A549 (cell line): ENCODE measurements at regions not wholly inside any gene's neighbourhood (a gene's known extent, or its start where the extent isn't known, plus 50 kb on each side); places are given as distances from the start of the nearest gene placed in this dataset.

Experiments
- ATAC-seq, 2 experiments: fragments of 200-7000 bp in 1 of 2; fragments of >200 bp in 1 of 2; cut with Nextera tagmentation in 1 of 2; cut with Tn5 transposase in 1 of 2; 3 replicates each; pipeline versions ENCODE4 v1.8.0 to v1.9.1; 2018 to 2020; ENCODE audit warnings: mild to moderate bottlenecking in 1 of 2, moderate library complexity in 1 of 2
- CTCF ChIA-PET: fragments of 300-600 bp; sonication (Branson Sonifier 250); formaldehyde crosslinking; extraction: SDS; loops from one replicate; lab custom pipeline; 2021; ENCODE audit warnings: antibody characterized with exemption, inconsistent platforms; lab: Yijun Ruan, JAX
- POLR2A ChIA-PET: fragments of 350-600 bp; formaldehyde crosslinking; extraction: SDS; loops from one replicate; lab custom pipeline; 2021; ENCODE audit warnings: antibody characterized with exemption, inconsistent platforms; lab: Yijun Ruan, JAX
- DNase-seq, 2 experiments: peaks; one replicate each; pipeline versions ENCODE4 v3.0.0 to v3.0.0-alpha.2; 2011 to 2016; ENCODE audit warnings: low read depth in 1 of 2, low spot score in 1 of 2
- FAIRE-seq: peaks from 2 replicates; lab custom pipeline; 2011; peaks lifted over from hg19 to GRCh38; lab: Jason Lieb, UNC
- H3K27ac ChIP-seq, 2 experiments: fragments of >200 bp; sonication (Bioruptor Twin); formaldehyde crosslinking; 3 replicates each; pipeline ENCODE4 v1.5.1; 2016 to 2017
- H3K4me1 ChIP-seq: fragments of >200 bp; sonication (Bioruptor Twin); formaldehyde crosslinking; 3 replicates; pipeline ENCODE4 v1.6.1; 2016
- H3K4me2 ChIP-seq: fragments of >200 bp; sonication (Bioruptor Twin); formaldehyde crosslinking; 3 replicates; pipeline ENCODE4 v1.6.1; 2016
- H3K4me3 ChIP-seq: fragments of >200 bp; sonication (Bioruptor Twin); formaldehyde crosslinking; 3 replicates; pipeline ENCODE4 v1.5.1; 2016
- H3K9me3 ChIP-seq: fragments of >200 bp; sonication (Bioruptor Twin); formaldehyde crosslinking; 3 replicates; pipeline ENCODE4 v1.6.1; 2016
- CBX2 ChIP-seq: fragments of 200-600 bp; sonication (generic); IDR thresholded peaks from 2 replicates; pipeline ENCODE4 v1.6.1; 2016; ENCODE audit warnings: low read depth, mild to moderate bottlenecking, borderline replicate concordance
- CEBPB ChIP-seq, 2 experiments: fragments of >200 bp in 1 of 2; sonication (Bioruptor Twin) in 1 of 2; formaldehyde crosslinking in 1 of 2; IDR thresholded peaks; 2 replicates each; pipeline ENCODE4 v1.6.1; 2012 to 2016
- CHD2 ChIP-seq: fragments of 150-350 bp; IDR thresholded peaks from 2 replicates; pipeline ENCODE4 v1.6.1; 2014; ENCODE audit warnings: low read length; ENCODE audit not compliant: partially characterized antibody
- CHD4 ChIP-seq: fragments of 200-600 bp; sonication (generic); IDR thresholded peaks from 2 replicates; pipeline ENCODE4 v1.6.1; 2016; ENCODE audit warnings: antibody characterized with exemption, mild to moderate bottlenecking, borderline replicate concordance
- ESRRA ChIP-seq: fragments of 150-350 bp; IDR thresholded peaks from 2 replicates; pipeline ENCODE4 v1.6.1; 2014; ENCODE audit warnings: mild to moderate bottlenecking, low read length, borderline replicate concordance
- FOSB ChIP-seq: fragments of 250-450 bp; sonication (Bioruptor Pico); IDR thresholded peaks from 2 replicates; pipeline ENCODE4 v1.5.0; 2020; ENCODE audit warnings: mild to moderate bottlenecking, moderate library complexity
- FOSL2 ChIP-seq, 2 experiments: fragments of 450-650 bp in 1 of 2; fragments of >200 bp in 1 of 2; sonication (Bioruptor Twin) in 1 of 2; formaldehyde crosslinking; IDR thresholded peaks; 2 replicates each; pipeline versions ENCODE4 v1.5.0 to v1.6.1; 2016 to 2020; ENCODE audit warnings: mild to moderate bottlenecking in 1 of 2, moderate library complexity in 1 of 2
- FOXS1 ChIP-seq: fragments of 250-450 bp; sonication (Bioruptor Pico); IDR thresholded peaks from 2 replicates; pipeline ENCODE4 v1.5.0; 2020; ENCODE audit warnings: mild to moderate bottlenecking, moderate library complexity
- HDAC2 ChIP-seq: fragments of 200-600 bp; sonication (generic); IDR thresholded peaks from 2 replicates; pipeline ENCODE4 v1.6.1; 2016
- HEYL ChIP-seq: fragments of 250-450 bp; sonication (Bioruptor Pico); IDR thresholded peaks from 2 replicates; pipeline ENCODE4 v1.8.0; 2021; ENCODE audit warnings: mild to moderate bottlenecking, moderate library complexity
- JUNB ChIP-seq: fragments of >200 bp; sonication (Bioruptor Twin); formaldehyde crosslinking; IDR thresholded peaks from 2 replicates; pipeline ENCODE4 v1.6.1; 2016
- KDM1A ChIP-seq: fragments of 200-600 bp; sonication (generic); IDR thresholded peaks from 2 replicates; pipeline ENCODE4 v1.6.1; 2016; ENCODE audit warnings: low read depth, mild to moderate bottlenecking
- KDM5A ChIP-seq: fragments of 200-600 bp; sonication (generic); IDR thresholded peaks from 2 replicates; pipeline ENCODE4 v1.6.1; 2016; ENCODE audit warnings: antibody characterized with exemption, mild to moderate bottlenecking
- MAFK ChIP-seq: fragments of 450-650 bp; IDR thresholded peaks from 2 replicates; pipeline ENCODE4 v1.6.1; 2014; ENCODE audit not compliant: partially characterized antibody
- MAZ ChIP-seq: fragments of 150-350 bp; IDR thresholded peaks from 2 replicates; pipeline ENCODE4 v1.6.1; 2014; ENCODE audit warnings: antibody characterized with exemption, low read depth, low read length, borderline replicate concordance
- NR3C1 ChIP-seq: fragments of >200 bp; sonication (Bioruptor Twin); formaldehyde crosslinking; IDR thresholded peaks from 3 replicates; pipeline ENCODE4 v1.6.1; 2017
- PHF8 ChIP-seq: fragments of 200-600 bp; sonication (generic); IDR thresholded peaks from 2 replicates; pipeline ENCODE4 v1.6.1; 2016; ENCODE audit warnings: low read depth, mild to moderate bottlenecking, antibody characterized with exemption, moderate library complexity, borderline replicate concordance
- POLR2A ChIP-seq: IDR thresholded peaks from 2 replicates; pipeline ENCODE4 v1.6.1; 2012; ENCODE audit warnings: mild to moderate bottlenecking, low read length
- RAD21 ChIP-seq, 2 experiments: fragments of >200 bp in 1 of 2; sonication (Bioruptor Twin) in 1 of 2; formaldehyde crosslinking in 1 of 2; IDR thresholded peaks in 1 of 2; conservative IDR thresholded peaks in 1 of 2; 2 replicates in 1 of 2; 3 replicates in 1 of 2; pipeline ENCODE4 v1.6.1; 2012 to 2018; ENCODE audit warnings: inconsistent platforms in 1 of 2
- RARB ChIP-seq: fragments of 250-450 bp; sonication (Bioruptor Pico); IDR thresholded peaks from 2 replicates; pipeline ENCODE4 v1.8.0; 2021; ENCODE audit warnings: mild to moderate bottlenecking, moderate library complexity
- RCOR1 ChIP-seq: fragments of 150-350 bp; IDR thresholded peaks from 2 replicates; pipeline ENCODE4 v1.6.1; 2014; ENCODE audit warnings: antibody characterized with exemption, low read length, low read depth
- RNF2 ChIP-seq: fragments of 200-600 bp; sonication (generic); IDR thresholded peaks from 2 replicates; pipeline ENCODE4 v1.6.1; 2016; ENCODE audit warnings: low read depth, mild to moderate bottlenecking, antibody characterized with exemption, moderate library complexity, borderline replicate concordance
- SMC3 ChIP-seq: fragments of >200 bp; sonication (Bioruptor Twin); formaldehyde crosslinking; IDR thresholded peaks from 3 replicates; pipeline ENCODE4 v1.6.1; 2018; ENCODE audit warnings: inconsistent platforms
- TFCP2L1 ChIP-seq: fragments of 250-450 bp; sonication (Bioruptor Pico); IDR thresholded peaks from 2 replicates; pipeline ENCODE4 v1.5.0; 2021; ENCODE audit warnings: mild to moderate bottlenecking
- ZC3H11A ChIP-seq: fragments of 450-650 bp; IDR thresholded peaks from 2 replicates; pipeline ENCODE4 v1.6.1; 2014; ENCODE audit warnings: antibody characterized with exemption, mild to moderate bottlenecking
- ZFP36 ChIP-seq: fragments of 450-650 bp; IDR thresholded peaks from 2 replicates; pipeline ENCODE4 v1.6.1; 2014; ENCODE audit warnings: borderline replicate concordance; ENCODE audit not compliant: partially characterized antibody
- WGBS: methylation state at CpG from one replicate; pipeline ENCODE4 v1.1.6; 2017; ENCODE audit errors: missing lambda C conversion rate; 5-methylcytosine and 5-hydroxymethylcytosine counted together
- TF ChIP-seq, protein P1 (sequence below): fragments of >200 bp; sonication (Bioruptor Twin); formaldehyde crosslinking; IDR thresholded peaks from 2 replicates; pipeline ENCODE4 v1.6.1; 2016
- TF ChIP-seq, protein P2 (sequence below): fragments of 250-450 bp; sonication (Bioruptor Pico); IDR thresholded peaks from 2 replicates; pipeline ENCODE4 v1.5.0; 2021; ENCODE audit warnings: mild to moderate bottlenecking, moderate library complexity, borderline replicate concordance
- TF ChIP-seq, protein P3 (sequence below): fragments of 250-450 bp; sonication (Bioruptor Pico); IDR thresholded peaks from 2 replicates; pipeline ENCODE4 v1.5.0; 2020; ENCODE audit warnings: low read depth, mild to moderate bottlenecking, moderate library complexity

DNA sequence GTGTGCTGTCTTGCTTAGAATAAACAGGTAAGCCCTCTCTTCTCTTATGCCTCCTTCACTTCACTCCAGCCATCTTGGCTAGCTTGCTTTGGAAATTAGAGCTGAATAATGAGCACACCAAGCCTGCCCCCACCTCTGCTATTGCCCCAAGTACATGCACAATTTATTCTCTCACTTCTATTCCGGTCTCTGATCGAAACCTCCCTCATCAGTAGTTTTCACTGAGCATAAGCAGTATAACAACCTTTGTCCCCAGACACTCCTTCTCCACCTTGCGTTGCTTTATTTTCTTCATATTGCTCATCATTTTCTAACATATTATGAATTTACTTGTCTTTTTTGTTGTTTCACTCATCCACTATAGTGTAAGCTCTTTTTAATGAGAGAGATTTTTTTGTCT is 253.4 kb downstream of the GXYLT1 start:
- no peak overlapping the region for H3K4me2 ChIP-seq
- no peak overlapping the region for H3K4me3 ChIP-seq
- ChIA-PET CTCF (interaction anchor here (1.0 to 1.3 kb wide), 3 partner anchors 13 to 133 kb away, joined by 3 to 5 read pairs (median 4); no protein-coding TSS in a partner anchor), POLR2A (no interaction called here)
- DNase-seq (no peak), FAIRE-seq (no peak), ATAC-seq (no peak)
- no peak for TF ChIP-seq RNF2
- TF ChIP-seq KDM5A = no peak
- no peak for TF ChIP-seq TFCP2L1 (CRISPR knock-in tag)
- TF ChIP-seq ZC3H11A = no peak
- no peak for TF ChIP-seq NR3C1
- TF ChIP-seq RCOR1 = no peak
- no peak for TF ChIP-seq ESRRA
- TF ChIP-seq, protein P1, sequence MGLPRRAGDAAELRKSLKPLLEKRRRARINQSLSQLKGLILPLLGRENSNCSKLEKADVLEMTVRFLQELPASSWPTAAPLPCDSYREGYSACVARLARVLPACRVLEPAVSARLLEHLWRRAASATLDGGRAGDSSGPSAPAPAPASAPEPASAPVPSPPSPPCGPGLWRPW = no peak
- TF ChIP-seq, protein P2, sequence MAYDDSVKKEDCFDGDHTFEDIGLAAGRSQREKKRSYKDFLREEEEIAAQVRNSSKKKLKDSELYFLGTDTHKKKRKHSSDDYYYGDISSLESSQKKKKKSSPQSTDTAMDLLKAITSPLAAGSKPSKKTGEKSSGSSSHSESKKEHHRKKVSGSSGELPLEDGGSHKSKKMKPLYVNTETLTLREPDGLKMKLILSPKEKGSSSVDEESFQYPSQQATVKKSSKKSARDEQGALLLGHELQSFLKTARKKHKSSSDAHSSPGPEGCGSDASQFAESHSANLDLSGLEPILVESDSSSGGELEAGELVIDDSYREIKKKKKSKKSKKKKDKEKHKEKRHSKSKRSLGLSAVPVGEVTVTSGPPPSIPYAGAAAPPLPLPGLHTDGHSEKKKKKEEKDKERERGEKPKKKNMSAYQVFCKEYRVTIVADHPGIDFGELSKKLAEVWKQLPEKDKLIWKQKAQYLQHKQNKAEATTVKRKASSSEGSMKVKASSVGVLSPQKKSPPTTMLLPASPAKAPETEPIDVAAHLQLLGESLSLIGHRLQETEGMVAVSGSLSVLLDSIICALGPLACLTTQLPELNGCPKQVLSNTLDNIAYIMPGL (CRISPR knock-in tag) = no peak
- TF ChIP-seq RAD21 (conservative IDR thresholded peaks at IDR 0.05 in 1 of 2, IDR thresholded peaks at IDR 0.05 in 1 of 2) = no peak
- no peak for TF ChIP-seq CHD2
- no peak for TF ChIP-seq FOSL2 (IDR thresholded peaks at IDR 0.05)
- no peak for TF ChIP-seq FOSL2 (CRISPR knock-in tag; IDR thresholded peaks at IDR 0.05)
- TF ChIP-seq HDAC2 = no peak
- TF ChIP-seq MAFK = no peak
- no peak for TF ChIP-seq ZFP36
- TF ChIP-seq CHD4 = no peak
- TF ChIP-seq FOSB = no peak
- TF ChIP-seq CBX2 = no peak
- no peaks in the 10 kb centered on the region for H3K4me1 ChIP-seq
- no peak overlapping the region for H3K27ac ChIP-seq
- 65% methylated on average over 3 of the region's 3 CpGs for WGBS
- no peaks in the 10 kb centered on the region for H3K9me3 ChIP-seq

DNA sequence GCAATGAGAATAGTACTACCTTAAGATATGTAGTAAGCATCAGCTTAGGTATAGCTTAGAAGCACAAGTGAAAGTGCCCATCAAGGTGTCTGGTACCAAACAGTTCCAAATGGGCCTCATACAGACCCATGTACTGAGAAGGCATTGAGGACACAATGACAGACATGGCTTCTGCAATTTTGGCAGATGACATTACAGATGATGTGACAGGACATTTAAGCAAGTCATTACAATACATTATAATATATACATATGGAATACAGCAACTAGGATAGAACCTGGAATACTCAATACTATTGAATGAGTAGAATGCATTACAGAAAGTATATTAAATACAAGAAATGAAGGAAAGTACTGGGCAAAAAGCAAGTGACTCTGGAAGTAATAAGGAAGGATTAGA is 256.4 kb downstream of the GXYLT1 start:
- TF ChIP-seq HEYL (no peak), CEBPB (IDR thresholded peaks at IDR 0.05) (no peak), ZC3H11A (no peak), MAZ (no peak)
- no peaks in the 10 kb centered on the region for H3K9me3 ChIP-seq
- no peaks in the 10 kb centered on the region for H3K4me1 ChIP-seq
- no peak for ATAC-seq
- ChIA-PET CTCF (interaction anchor here (0.6 kb wide), 1 partner anchor 934 kb away, joined by 3 read pairs; no protein-coding TSS in a partner anchor), POLR2A (no interaction called here)
- no peak for DNase-seq
- H3K4me3 ChIP-seq = no peak overlapping the region
- FAIRE-seq = no peak
- H3K27ac ChIP-seq = no peak overlapping the region
- no peak overlapping the region for H3K4me2 ChIP-seq

DNA sequence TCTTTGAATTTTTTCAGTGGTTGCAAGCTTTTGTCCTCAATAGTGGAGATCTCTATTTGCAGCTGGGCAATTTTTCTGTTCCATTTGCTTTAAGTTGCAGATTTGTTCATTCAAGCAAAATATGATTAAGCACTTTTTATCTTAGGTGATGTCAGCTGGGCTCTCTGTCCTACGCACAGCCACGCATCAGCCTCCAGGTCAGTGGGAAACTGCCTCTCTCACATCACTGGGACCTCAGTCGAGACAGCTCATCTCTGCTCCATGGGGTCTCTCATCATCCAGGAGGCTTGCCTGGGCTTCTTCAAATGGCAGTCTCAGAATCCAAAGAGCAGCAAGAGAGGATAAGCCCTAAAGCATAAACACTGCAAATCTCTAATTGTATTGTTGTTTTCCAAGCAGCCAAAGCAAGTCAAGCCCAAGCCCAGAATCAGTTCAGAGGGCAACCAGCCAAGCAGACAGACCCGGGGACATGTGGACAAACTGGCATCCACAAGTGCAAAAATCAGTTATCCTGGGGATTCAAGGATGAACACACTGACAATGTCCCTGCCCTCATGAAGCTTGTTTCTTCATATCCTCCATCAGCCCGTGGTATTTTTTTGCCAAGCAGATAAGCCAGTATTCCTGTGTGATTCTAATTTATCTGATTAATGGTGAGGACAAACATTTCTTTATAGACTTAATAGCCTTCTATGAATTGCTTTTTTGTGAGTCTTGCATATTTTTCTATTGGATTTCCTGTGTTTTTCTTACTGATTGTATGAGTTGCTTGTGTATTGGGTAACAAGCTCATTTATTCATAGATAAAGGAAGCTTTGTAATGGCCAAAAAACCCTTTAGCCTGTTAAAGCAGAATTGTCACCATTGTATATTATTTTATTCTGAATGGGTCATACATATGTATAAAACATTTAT is 262.5 kb downstream of the GXYLT1 start:
- CTCF ChIA-PET = interaction anchor here (1.5 kb wide), 1 partner anchor 142 kb away, joined by 6 read pairs; no protein-coding TSS in a partner anchor
- no peak for ATAC-seq
- 45% methylated on average over 5 of the region's 5 CpGs for WGBS

More for the DNA sequence above, 262.5 kb downstream of the GXYLT1 start:
- Histone ChIP-seq H3K4me1 (no peaks in the 10 kb centered on the region), H3K4me3 (no peak overlapping the region), H3K4me2 (no peak overlapping the region), H3K27ac (no peak overlapping the region), H3K9me3 (no peaks in the 10 kb centered on the region)
- DNase-seq = no peak
- FAIRE-seq = no peak
- no peak for TF ChIP-seq FOXS1 (CRISPR knock-in tag)
- no peak for TF ChIP-seq POLR2A
- TF ChIP-seq JUNB = no peak
- no peak for TF ChIP-seq KDM1A
- TF ChIP-seq SMC3 = no peak
- no peak for TF ChIP-seq RCOR1
- TF ChIP-seq CHD2 = no peak
- TF ChIP-seq RAD21 (conservative IDR thresholded peaks at IDR 0.05 in 1 of 2, IDR thresholded peaks at IDR 0.05 in 1 of 2) = no peak
- TF ChIP-seq, protein P3, sequence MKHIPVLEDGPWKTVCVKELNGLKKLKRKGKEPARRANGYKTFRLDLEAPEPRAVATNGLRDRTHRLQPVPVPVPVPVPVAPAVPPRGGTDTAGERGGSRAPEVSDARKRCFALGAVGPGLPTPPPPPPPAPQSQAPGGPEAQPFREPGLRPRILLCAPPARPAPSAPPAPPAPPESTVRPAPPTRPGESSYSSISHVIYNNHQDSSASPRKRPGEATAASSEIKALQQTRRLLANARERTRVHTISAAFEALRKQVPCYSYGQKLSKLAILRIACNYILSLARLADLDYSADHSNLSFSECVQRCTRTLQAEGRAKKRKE (CRISPR knock-in tag) = no peak
- no peak for TF ChIP-seq RARB (CRISPR knock-in tag)
- TF ChIP-seq PHF8 = no peak
- POLR2A ChIA-PET = no interaction called here
